HG03064 (cell line): ENCODE measurements at regions not wholly inside any gene's neighbourhood (a gene's known extent, or its start where the extent isn't known, plus 50 kb on each side); places are given as distances from the start of the nearest gene placed in this dataset.

Experiments used
- ATAC-seq: cut with Tn5 transposase; IDR thresholded peaks from one replicate; pipeline ENCODE4 v1.9.1; 2021; ENCODE audit warnings: low read depth; ENCODE audit not compliant: unreplicated experiment

- ATAC-seq = no peak
Observed at GRCh38 chr17:74089869-74090464, 113.5 kb upstream of the RPL38 start.

- ATAC-seq = no peak
Observed at GRCh38 chr17:74094651-74095050, 108.8 kb upstream of the RPL38 start.

- no peak for ATAC-seq
Observed at GRCh38 chr17:74096456-74096855, 107.0 kb upstream of the RPL38 start.

GRCh38 chr17:74097450-74098135 is 105.9 kb upstream of the RPL38 start:
- no peak for ATAC-seq

- no peak for ATAC-seq
Observed at GRCh38 chr17:74098136-74099024, 105.1 kb upstream of the RPL38 start.

- ATAC-seq = no peak
Observed at GRCh38 chr17:74099442-74100340, 103.8 kb upstream of the RPL38 start.

GRCh38 chr17:74104921-74105320 is 98.6 kb upstream of the RPL38 start:
- ATAC-seq = no peak

- no peak for ATAC-seq
Observed at GRCh38 chr17:74107107-74107506, 96.4 kb upstream of the RPL38 start.

GRCh38 chr17:74108126-74108705 is 95.3 kb upstream of the RPL38 start:
- ATAC-seq = no peak

GRCh38 chr17:74110467-74110866 is 93.0 kb upstream of the RPL38 start:
- ATAC-seq = no peak

- no peak for ATAC-seq
Observed at GRCh38 chr17:74113326-74113725, 90.2 kb upstream of the RPL38 start.

- no peak for ATAC-seq
Observed at GRCh38 chr17:74113952-74114351, 89.5 kb upstream of the RPL38 start.

- no peak for ATAC-seq
Observed at GRCh38 chr17:74114881-74115470, 88.5 kb upstream of the RPL38 start.

- no peak for ATAC-seq
Observed at GRCh38 chr17:74115586-74115985, 87.9 kb upstream of the RPL38 start.

- ATAC-seq = no peak
Observed at GRCh38 chr17:74116087-74116717, 87.3 kb upstream of the RPL38 start.

- no peak for ATAC-seq
Observed at GRCh38 chr17:74117087-74117698, 86.3 kb upstream of the RPL38 start.

GRCh38 chr17:74117999-74118421 is 85.5 kb upstream of the RPL38 start:
- no peak for ATAC-seq

- ATAC-seq = no peak
Observed at GRCh38 chr17:74118504-74118903, 85.0 kb upstream of the RPL38 start.

- no peak for ATAC-seq
Observed at GRCh38 chr17:74119049-74119580, 84.4 kb upstream of the RPL38 start.
